Neuronal stem cell (in vitro differentiated cells): ENCODE measurements at regions not wholly inside any gene's neighbourhood (a gene's known extent, or its start where the extent isn't known, plus 50 kb on each side); places are given as distances from the start of the nearest gene placed in this dataset.

ENCODE experiments used
- DNase-seq: peaks from one replicate; pipeline ENCODE4 v3.0.0-alpha.2; 2013; ENCODE audit warnings: low spot score
- H2AFZ ChIP-seq: one replicate; pipeline ENCODE4 v1.6.1; 2013; ENCODE audit warnings: mild to moderate bottlenecking, low read length, inconsistent platforms
- H2AK5ac ChIP-seq: 2 replicates; pipeline ENCODE4 v1.6.1; 2013; ENCODE audit warnings: low read depth, mild to moderate bottlenecking, inconsistent platforms, low read length, moderate library complexity, mixed read lengths
- H2BK120ac ChIP-seq: 2 replicates; pipeline ENCODE4 v1.6.1; 2013; ENCODE audit warnings: low read depth, mild to moderate bottlenecking, inconsistent platforms, low read length, moderate library complexity, mixed read lengths
- H2BK12ac ChIP-seq: one replicate; pipeline ENCODE4 v1.6.1; 2013; ENCODE audit warnings: low read length, inconsistent platforms
- H2BK15ac ChIP-seq: 2 replicates; pipeline ENCODE4 v1.6.1; 2013; ENCODE audit warnings: mild to moderate bottlenecking, low read length, inconsistent platforms, mixed read lengths
- H2BK5ac ChIP-seq: one replicate; pipeline ENCODE4 v1.6.1; 2013; ENCODE audit warnings: inconsistent platforms, mild to moderate bottlenecking, low read length, moderate library complexity
- H3K14ac ChIP-seq: one replicate; pipeline ENCODE4 v1.6.1; 2013; ENCODE audit warnings: low read length, inconsistent platforms
- H3K18ac ChIP-seq: 2 replicates; pipeline ENCODE4 v1.6.1; 2013; ENCODE audit warnings: low read length, inconsistent platforms
- H3K23ac ChIP-seq: 2 replicates; pipeline ENCODE4 v1.6.1; 2013; ENCODE audit warnings: low read depth, mild to moderate bottlenecking, mixed read lengths, low read length, inconsistent platforms; ENCODE audit not compliant: poor library complexity
- H3K27ac ChIP-seq: replicated peaks from 3 replicates; pipeline ENCODE4 v1.5.1; 2013; ENCODE audit warnings: low read length, inconsistent platforms
- H3K27me3 ChIP-seq, 3 experiments: 2 replicates each; pipeline ENCODE4 v1.6.1; 2013; ENCODE audit warnings: low read length in 3 of 3, mild to moderate bottlenecking in 2 of 3, inconsistent platforms in 1 of 3, low read depth in 1 of 3, mixed read lengths in 1 of 3, moderate library complexity in 1 of 3; ENCODE audit not compliant: control insufficient read depth in 3 of 3, insufficient read depth in 3 of 3
- H3K36me3 ChIP-seq, 2 donors: replicated peaks in 1 of 2; 2 replicates each; pipeline ENCODE4 v1.6.1; 2013; ENCODE audit warnings: low read length in 2 of 2; ENCODE audit not compliant: control insufficient read depth in 2 of 2, insufficient read depth in 2 of 2
- H3K4ac ChIP-seq: 2 replicates; pipeline ENCODE4 v1.6.1; 2013; ENCODE audit warnings: inconsistent platforms, mild to moderate bottlenecking, low read length, moderate library complexity
- H3K4me1 ChIP-seq, 2 donors: 1 replicate in 1 of 2; 2 replicates in 1 of 2; pipeline ENCODE4 v1.6.1; 2013; ENCODE audit warnings: low read length in 2 of 2, low read depth in 1 of 2; ENCODE audit not compliant: control insufficient read depth in 2 of 2, insufficient read depth in 1 of 2
- H3K4me2 ChIP-seq: one replicate; pipeline ENCODE4 v1.6.1; 2013; ENCODE audit warnings: mild to moderate bottlenecking, low read length, inconsistent platforms; ENCODE audit not compliant: insufficient read depth, poor library complexity, severe bottlenecking
- H3K4me3 ChIP-seq, 2 donors: 2 replicates each; pipeline ENCODE4 v1.5.1; 2013; ENCODE audit warnings: low read length in 2 of 2, mild to moderate bottlenecking in 2 of 2, inconsistent platforms in 1 of 2, moderate library complexity in 1 of 2
- H3K79me1 ChIP-seq: one replicate; pipeline ENCODE4 v1.6.1; 2013; ENCODE audit warnings: low read depth, mild to moderate bottlenecking, inconsistent platforms, low read length, moderate library complexity
- H3K9ac ChIP-seq: one replicate; pipeline ENCODE4 v1.6.1; 2013; ENCODE audit warnings: mild to moderate bottlenecking, low read depth, low read length, inconsistent platforms; ENCODE audit not compliant: poor library complexity
- H3K9me3 ChIP-seq, 2 donors: replicated peaks in 1 of 2; 2 replicates each; pipeline versions ENCODE3 to v1.6.1; 2013; ENCODE audit warnings: low read length in 2 of 2, mild to moderate bottlenecking in 2 of 2, inconsistent platforms in 1 of 2, low read depth in 1 of 2, mixed read lengths in 1 of 2, moderate library complexity in 1 of 2; ENCODE audit not compliant: control insufficient read depth in 2 of 2, insufficient read depth in 1 of 2
- H4K8ac ChIP-seq: one replicate; pipeline ENCODE4 v1.6.1; 2013; ENCODE audit warnings: low read depth, mild to moderate bottlenecking, inconsistent platforms, low read length, moderate library complexity
- H4K91ac ChIP-seq: one replicate; pipeline ENCODE4 v1.6.1; 2013; ENCODE audit warnings: low read length, low read depth, mild to moderate bottlenecking, inconsistent platforms; ENCODE audit not compliant: poor library complexity
- WGBS, 2 donors: extraction: QIAGEN DNeasy Blood & Tissue Kit; methylation state at CpG; one replicate each; pipeline ENCODE4 v1.1.7; 2013; ENCODE audit warnings: missing lambda C conversion rate in 2 of 2, mixed read lengths in 1 of 2; ENCODE audit not compliant: insufficient read length in 2 of 2, insufficient replicate concordance in 1 of 2; ENCODE audit errors: extremely low coverage in 2 of 2; 5-methylcytosine and 5-hydroxymethylcytosine counted together

- Histone ChIP-seq H3K27ac (no peak overlapping the region), H3K79me1 (no peaks in the 10 kb centered on the region), H3K4me3 (no peak overlapping the region), H2BK12ac (no peak overlapping the region), H3K27me3 (no peaks in the 10 kb centered on the region), H2BK5ac (no peak overlapping the region), H3K23ac (no peak overlapping the region), H3K9ac (no peak overlapping the region), H2BK120ac (no peak overlapping the region), H4K91ac (no peak overlapping the region), H3K4me1 (no peaks in the 10 kb centered on the region), H3K4ac (no peak overlapping the region), H4K8ac (no peak overlapping the region), H3K9me3 (peaks cover 0 to 10% of the 10 kb centered on the region in 2 donors), H2AK5ac (no peak overlapping the region), H2BK15ac (no peak overlapping the region), H3K14ac (no peak overlapping the region), H3K4me2 (no peak overlapping the region), H2AFZ (no peak overlapping the region), H3K18ac (no peak overlapping the region), H3K36me3 (no peaks in the 10 kb centered on the region)
- no peak for DNase-seq
- WGBS, 2 donors, result no CpG with 5 or more reads among the region's 1 CpG
Measured at GRCh38 chr12:42957561-42958290, 368.2 kb upstream of the PRICKLE1 start.

- Histone ChIP-seq H3K9me3 (peaks cover 0 to 12% of the 10 kb centered on the region in 2 donors), H2BK120ac (no peak overlapping the region), H3K9ac (no peak overlapping the region), H2BK12ac (no peak overlapping the region), H4K8ac (no peak overlapping the region), H3K4me2 (no peak overlapping the region), H2BK5ac (no peak overlapping the region), H3K27me3 (no peaks in the 10 kb centered on the region), H3K4ac (no peak overlapping the region), H2AK5ac (no peak overlapping the region), H3K23ac (no peak overlapping the region), H4K91ac (no peak overlapping the region), H3K27ac (no peak overlapping the region), H3K79me1 (no peaks in the 10 kb centered on the region), H3K4me3 (no peak overlapping the region), H3K18ac (no peak overlapping the region), H3K14ac (no peak overlapping the region), H3K4me1 (no peaks in the 10 kb centered on the region), H2BK15ac (no peak overlapping the region), H3K36me3 (no peaks in the 10 kb centered on the region), H2AFZ (no peak overlapping the region)
- no CpG with 5 or more reads among the region's 3 CpGs for WGBS, 2 donors
- no peak for DNase-seq
Measured at GRCh38 chr12:42957136-42957535, 367.6 kb upstream of the PRICKLE1 start.

- no peak overlapping the region for H3K27ac ChIP-seq
Measured at GRCh38 chr12:42953021-42953420, 363.5 kb upstream of the PRICKLE1 start.

GRCh38 chr12:42946871-42947381, 357.4 kb upstream of the PRICKLE1 start:
- no peak for DNase-seq
- Histone ChIP-seq H3K9me3 (peaks cover 2 to 12% of the 10 kb centered on the region in 2 donors), H2BK12ac (no peak overlapping the region), H3K79me1 (no peaks in the 10 kb centered on the region), H2AK5ac (no peak overlapping the region), H3K4me2 (no peak overlapping the region), H2BK5ac (no peak overlapping the region), H2AFZ (no peak overlapping the region), H3K23ac (no peak overlapping the region), H3K18ac (no peak overlapping the region), H3K4me3 (no peak overlapping the region), H4K91ac (no peak overlapping the region), H3K27me3 (no peaks in the 10 kb centered on the region), H2BK15ac (no peak overlapping the region), H3K14ac (no peak overlapping the region), H3K4ac (no peak overlapping the region), H4K8ac (no peak overlapping the region), H3K4me1 (no peaks in the 10 kb centered on the region), H2BK120ac (no peak overlapping the region), H3K9ac (no peak overlapping the region), H3K36me3 (no peaks in the 10 kb centered on the region), H3K27ac (no peak overlapping the region)
- WGBS, 2 donors, result no CpG with 5 or more reads among the region's 2 CpGs

More at GRCh38 chr12:42953021-42953420, 363.5 kb upstream of the PRICKLE1 start:
- Histone ChIP-seq H2BK12ac (no peak overlapping the region), H2BK5ac (no peak overlapping the region), H3K79me1 (no peaks in the 10 kb centered on the region), H3K18ac (no peak overlapping the region), H3K4me2 (no peak overlapping the region), H3K4me3 (no peak overlapping the region), H3K4me1 (no peaks in the 10 kb centered on the region), H3K14ac (no peak overlapping the region), H2BK15ac (no peak overlapping the region), H3K4ac (no peak overlapping the region), H2AK5ac (no peak overlapping the region), H2AFZ (no peak overlapping the region), H3K36me3 (no peaks in the 10 kb centered on the region), H4K91ac (no peak overlapping the region), H3K9ac (no peak overlapping the region), H4K8ac (no peak overlapping the region), H3K9me3 (peaks cover 0 to 12% of the 10 kb centered on the region in 2 donors), H3K27me3 (no peaks in the 10 kb centered on the region), H3K23ac (no peak overlapping the region), H2BK120ac (no peak overlapping the region)
- no peak for DNase-seq
- no CpG with 5 or more reads among the region's 2 CpGs for WGBS, 2 donors
